IMR-90 (cell line): ENCODE measurements at regions not wholly inside any gene's neighbourhood (a gene's known extent, or its start where the extent isn't known, plus 50 kb on each side); places are given as distances from the start of the nearest gene placed in this dataset.

Experiments used
- CTCF ChIP-seq: conservative IDR thresholded peaks from 2 replicates; pipeline ENCODE4 v1.5.1; 2012; ENCODE audit warnings: mild to moderate bottlenecking, low read depth, low read length, improper control_type of control experiment
- MAFK ChIP-seq: IDR thresholded peaks from 2 replicates; pipeline ENCODE4 v1.6.1; 2012; ENCODE audit warnings: low read depth, low read length, improper control_type of control experiment
- POLR2A ChIP-seq: IDR thresholded peaks from 2 replicates; pipeline ENCODE4 v1.6.1; 2012; ENCODE audit warnings: mild to moderate bottlenecking, low read depth, low read length

GRCh38 chr11:25902476-25902875 lies 429.5 kb upstream of the ANO3 start:
- no peak for TF ChIP-seq CTCF
- no peak for TF ChIP-seq MAFK
- no peak for TF ChIP-seq POLR2A
